GM23338 (cell line): ENCODE measurements at regions not wholly inside any gene's neighbourhood (a gene's known extent, or its start where the extent isn't known, plus 50 kb on each side); places are given as distances from the start of the nearest gene placed in this dataset.

ENCODE experiments used
- ATAC-seq: fragments of 200-7000 bp; cut with Tn5 transposase; 3 replicates; pipeline ENCODE4 v1.9.1; 2020
- DNase-seq: peaks from one replicate; pipeline ENCODE4 v3.0.0-alpha.2; 2015; ENCODE audit warnings: low spot score
- H2AFZ ChIP-seq: fragments of 200-600 bp; sonication (generic); 2 replicates; pipeline ENCODE4 v1.8.0; 2016; ENCODE audit warnings: antibody characterized with exemption, mild to moderate bottlenecking, moderate library complexity
- H3F3A ChIP-seq: fragments of 200-600 bp; sonication (generic); replicated peaks from 2 replicates; pipeline ENCODE4 v1.8.0; 2017; ENCODE audit warnings: antibody characterized with exemption, mixed run types, low read depth
- H3K27ac ChIP-seq: fragments of 200-600 bp; sonication (generic); 2 replicates; pipeline ENCODE4 v1.6.1; 2016; ENCODE audit warnings: low read depth
- H3K27me3 ChIP-seq: fragments of 200-600 bp; sonication (generic); 2 replicates; pipeline ENCODE4 v1.8.0; 2016; ENCODE audit warnings: mild to moderate bottlenecking, mixed run types, moderate library complexity; ENCODE audit not compliant: insufficient read depth
- H3K36me3 ChIP-seq: fragments of 200-600 bp; sonication (generic); 2 replicates; pipeline ENCODE4 v1.8.0; 2016; ENCODE audit warnings: mild to moderate bottlenecking; ENCODE audit not compliant: insufficient read depth
- H3K4me1 ChIP-seq: fragments of 200-600 bp; sonication (generic); 2 replicates; pipeline ENCODE4 v1.8.0; 2016; ENCODE audit warnings: mild to moderate bottlenecking, moderate library complexity; ENCODE audit not compliant: insufficient read depth
- H3K4me2 ChIP-seq: fragments of 200-600 bp; sonication (generic); 2 replicates; pipeline ENCODE4 v1.7.1; 2017; ENCODE audit warnings: mixed run types
- H3K4me3 ChIP-seq: fragments of 200-600 bp; sonication (generic); 2 replicates; pipeline ENCODE4 v1.6.1; 2016; ENCODE audit warnings: mixed run types
- H3K79me2 ChIP-seq: fragments of 200-600 bp; sonication (generic); replicated peaks from 2 replicates; pipeline ENCODE4 v1.8.0; 2017; ENCODE audit warnings: mild to moderate bottlenecking; ENCODE audit not compliant: insufficient read depth
- H3K9me2 ChIP-seq: fragments of 200-600 bp; sonication (generic); 2 replicates; pipeline ENCODE4 v1.8.0; 2017; ENCODE audit not compliant: insufficient read depth
- H4K20me1 ChIP-seq: fragments of 200-600 bp; sonication (generic); replicated peaks from 2 replicates; pipeline ENCODE4 v1.8.0; 2017; ENCODE audit warnings: mild to moderate bottlenecking; ENCODE audit not compliant: insufficient read depth
- H3K27ac Mint-ChIP-seq: 2 replicates; pipeline ENCODE4 v1.8.0; 2020; ENCODE audit warnings: inconsistent platforms, mild to moderate bottlenecking, moderate library complexity, mixed read lengths
- H3K27me3 Mint-ChIP-seq: 3 replicates; pipeline ENCODE4 v1.8.0; 2022; ENCODE audit warnings: low read depth, mild to moderate bottlenecking, moderate library complexity, mixed read lengths, inconsistent platforms; ENCODE audit not compliant: insufficient read depth, poor library complexity
- H3K36me3 Mint-ChIP-seq: 3 replicates; pipeline ENCODE4 v1.8.0; 2021; ENCODE audit warnings: low read depth, mild to moderate bottlenecking, inconsistent platforms, moderate library complexity, mixed read lengths
- H3K4me1 Mint-ChIP-seq: 3 replicates; pipeline ENCODE4 v1.8.0; 2020; ENCODE audit warnings: mild to moderate bottlenecking, inconsistent platforms, mixed read lengths
- H3K4me3 Mint-ChIP-seq: 3 replicates; pipeline ENCODE4 v1.8.0; 2021; ENCODE audit warnings: moderate library complexity, mild to moderate bottlenecking, inconsistent platforms, mixed read lengths
- H3K9me3 Mint-ChIP-seq: 3 replicates; pipeline ENCODE4 v1.8.0; 2020; ENCODE audit warnings: moderate library complexity, mild to moderate bottlenecking, inconsistent platforms, mixed read lengths
- CREB1 ChIP-seq: fragments of 250-450 bp; sonication (Bioruptor Pico); IDR thresholded peaks from 2 replicates; pipeline ENCODE4 v1.5.0; 2020; ENCODE audit warnings: low read depth, mild to moderate bottlenecking, moderate library complexity
- EZH2 ChIP-seq: fragments of 200-600 bp; sonication (generic); IDR thresholded peaks from one replicate; pipeline ENCODE4 v1.8.0; 2017; ENCODE audit warnings: antibody characterized with exemption, mild to moderate bottlenecking, low read depth; ENCODE audit not compliant: unreplicated experiment
- NANOG ChIP-seq: IDR thresholded peaks from 2 replicates; pipeline ENCODE4 v1.6.1; 2016; ENCODE audit warnings: antibody characterized with exemption, borderline replicate concordance
- ZNF114 ChIP-seq: fragments of 250-450 bp; sonication (Bioruptor Pico); IDR thresholded peaks from 2 replicates; pipeline ENCODE4 v1.5.0; 2020; ENCODE audit warnings: mild to moderate bottlenecking, moderate library complexity
- ZNF331 ChIP-seq: fragments of 250-450 bp; sonication (Bioruptor Pico); IDR thresholded peaks from 2 replicates; pipeline ENCODE4 v1.5.0; 2020; ENCODE audit warnings: low read depth, mild to moderate bottlenecking, moderate library complexity
- ZNF462 ChIP-seq: fragments of 250-450 bp; sonication (Bioruptor Pico); IDR thresholded peaks from 2 replicates; pipeline ENCODE4 v1.5.0; 2020; ENCODE audit warnings: mild to moderate bottlenecking, moderate library complexity
- TF ChIP-seq, protein P1 (sequence below), 2 experiments: fragments of 200-600 bp in 1 of 2; sonication (generic) in 1 of 2; conservative IDR thresholded peaks; 2 replicates each; pipeline versions ENCODE4 v1.5.1 to v1.6.1; 2016 to 2017; ENCODE audit warnings: antibody characterized with exemption in 2 of 2, low read depth in 2 of 2, mild to moderate bottlenecking in 2 of 2, moderate library complexity in 1 of 2
- TF ChIP-seq, protein P2 (sequence below): IDR thresholded peaks from one replicate; pipeline ENCODE4 v1.6.1; 2018; ENCODE audit warnings: antibody characterized with exemption; ENCODE audit not compliant: unreplicated experiment

- no peak for TF ChIP-seq ZNF462 (CRISPR knock-in tag)
Measured at GRCh38 chr16:65295527-65295926, 173.7 kb upstream of the CDH11 start (continued).

DNA sequence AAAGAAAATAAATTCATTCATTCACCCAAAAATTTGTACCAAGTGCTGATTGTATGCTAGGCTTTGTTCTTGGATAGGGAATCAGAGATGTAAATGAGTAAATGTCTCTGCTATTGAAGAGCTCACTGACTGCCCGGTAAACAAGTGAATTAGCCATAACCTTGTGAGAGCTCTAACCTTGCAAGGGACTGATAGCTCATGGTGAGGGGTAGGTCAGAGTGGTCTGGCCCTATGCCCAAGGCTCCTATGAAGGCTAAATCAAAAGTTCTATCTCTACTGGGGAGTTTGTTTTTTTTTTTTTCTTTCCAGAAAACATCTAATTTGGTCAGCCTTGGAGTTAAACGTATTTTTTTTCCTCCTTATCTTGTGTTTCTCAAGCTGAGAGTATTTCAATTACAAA lies 172.8 kb upstream of the CDH11 start:
- no peaks in the 10 kb centered on the region for H3F3A ChIP-seq
- no peaks in the 10 kb centered on the region for H3K36me3 ChIP-seq
- H3K36me3 Mint-ChIP-seq = no peaks in the 10 kb centered on the region
- no peak overlapping the region for H3K27ac ChIP-seq
- H3K27me3 Mint-ChIP-seq = peaks cover 5% of the 10 kb centered on the region
- H3K4me1 Mint-ChIP-seq = peaks cover 17% of the 10 kb centered on the region
- H3K27me3 ChIP-seq = no peaks in the 10 kb centered on the region
- H3K4me2 ChIP-seq = no peak overlapping the region
- H3K9me3 Mint-ChIP-seq = no peaks in the 10 kb centered on the region
- peaks cover 17% of the 10 kb centered on the region for H3K4me1 ChIP-seq
- H2AFZ ChIP-seq = no peak overlapping the region
- H3K79me2 ChIP-seq = no peaks in the 10 kb centered on the region
- H3K4me3 ChIP-seq = no peak overlapping the region
- H3K9me2 ChIP-seq = peaks cover 17% of the 10 kb centered on the region
- no peaks in the 10 kb centered on the region for H4K20me1 ChIP-seq
- TF ChIP-seq ZNF114 = no peak
- TF ChIP-seq NANOG = no peak
- no peak for TF ChIP-seq ZNF331
- no peak; the same call in 2 of the 3 replicates for ATAC-seq
- no peak overlapping the region for H3K4me3 Mint-ChIP-seq
- H3K27ac Mint-ChIP-seq = no peak overlapping the region
- no peak for DNase-seq

DNA sequence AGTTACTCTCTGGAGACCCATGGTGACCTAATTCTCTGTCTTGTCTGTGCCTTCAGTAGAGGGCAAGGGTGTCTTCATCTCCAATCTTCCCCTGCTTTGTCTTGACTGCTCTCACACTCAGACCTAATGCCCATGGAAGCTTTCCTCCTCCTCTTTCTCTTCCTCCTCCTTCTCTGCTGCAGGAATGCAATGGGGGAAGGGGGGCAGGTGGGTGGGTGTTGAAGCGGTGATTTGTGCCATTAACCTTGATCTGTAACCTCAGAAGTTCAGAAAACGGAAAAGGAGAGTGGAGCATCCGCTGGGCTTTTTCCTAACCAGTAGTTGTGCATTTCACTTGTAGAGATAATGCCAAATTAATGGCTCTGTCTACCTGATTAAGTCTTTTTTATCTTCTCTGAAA lies 172.3 kb upstream of the CDH11 start:
- no peaks in the 10 kb centered on the region for H3K36me3 Mint-ChIP-seq
- no peak overlapping the region; the same call in 1 of the 2 replicates for H3K27ac Mint-ChIP-seq
- TF ChIP-seq, protein P1, sequence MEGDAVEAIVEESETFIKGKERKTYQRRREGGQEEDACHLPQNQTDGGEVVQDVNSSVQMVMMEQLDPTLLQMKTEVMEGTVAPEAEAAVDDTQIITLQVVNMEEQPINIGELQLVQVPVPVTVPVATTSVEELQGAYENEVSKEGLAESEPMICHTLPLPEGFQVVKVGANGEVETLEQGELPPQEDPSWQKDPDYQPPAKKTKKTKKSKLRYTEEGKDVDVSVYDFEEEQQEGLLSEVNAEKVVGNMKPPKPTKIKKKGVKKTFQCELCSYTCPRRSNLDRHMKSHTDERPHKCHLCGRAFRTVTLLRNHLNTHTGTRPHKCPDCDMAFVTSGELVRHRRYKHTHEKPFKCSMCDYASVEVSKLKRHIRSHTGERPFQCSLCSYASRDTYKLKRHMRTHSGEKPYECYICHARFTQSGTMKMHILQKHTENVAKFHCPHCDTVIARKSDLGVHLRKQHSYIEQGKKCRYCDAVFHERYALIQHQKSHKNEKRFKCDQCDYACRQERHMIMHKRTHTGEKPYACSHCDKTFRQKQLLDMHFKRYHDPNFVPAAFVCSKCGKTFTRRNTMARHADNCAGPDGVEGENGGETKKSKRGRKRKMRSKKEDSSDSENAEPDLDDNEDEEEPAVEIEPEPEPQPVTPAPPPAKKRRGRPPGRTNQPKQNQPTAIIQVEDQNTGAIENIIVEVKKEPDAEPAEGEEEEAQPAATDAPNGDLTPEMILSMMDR (conservative IDR thresholded peaks at IDR 0.05; ENCODE audit: low read depth in 2 of 2) = no peak
- TF ChIP-seq CREB1 (no peak), NANOG (no peak), EZH2 (no peak), ZNF331 (no peak), ZNF114 (no peak)
- TF ChIP-seq, protein P2, sequence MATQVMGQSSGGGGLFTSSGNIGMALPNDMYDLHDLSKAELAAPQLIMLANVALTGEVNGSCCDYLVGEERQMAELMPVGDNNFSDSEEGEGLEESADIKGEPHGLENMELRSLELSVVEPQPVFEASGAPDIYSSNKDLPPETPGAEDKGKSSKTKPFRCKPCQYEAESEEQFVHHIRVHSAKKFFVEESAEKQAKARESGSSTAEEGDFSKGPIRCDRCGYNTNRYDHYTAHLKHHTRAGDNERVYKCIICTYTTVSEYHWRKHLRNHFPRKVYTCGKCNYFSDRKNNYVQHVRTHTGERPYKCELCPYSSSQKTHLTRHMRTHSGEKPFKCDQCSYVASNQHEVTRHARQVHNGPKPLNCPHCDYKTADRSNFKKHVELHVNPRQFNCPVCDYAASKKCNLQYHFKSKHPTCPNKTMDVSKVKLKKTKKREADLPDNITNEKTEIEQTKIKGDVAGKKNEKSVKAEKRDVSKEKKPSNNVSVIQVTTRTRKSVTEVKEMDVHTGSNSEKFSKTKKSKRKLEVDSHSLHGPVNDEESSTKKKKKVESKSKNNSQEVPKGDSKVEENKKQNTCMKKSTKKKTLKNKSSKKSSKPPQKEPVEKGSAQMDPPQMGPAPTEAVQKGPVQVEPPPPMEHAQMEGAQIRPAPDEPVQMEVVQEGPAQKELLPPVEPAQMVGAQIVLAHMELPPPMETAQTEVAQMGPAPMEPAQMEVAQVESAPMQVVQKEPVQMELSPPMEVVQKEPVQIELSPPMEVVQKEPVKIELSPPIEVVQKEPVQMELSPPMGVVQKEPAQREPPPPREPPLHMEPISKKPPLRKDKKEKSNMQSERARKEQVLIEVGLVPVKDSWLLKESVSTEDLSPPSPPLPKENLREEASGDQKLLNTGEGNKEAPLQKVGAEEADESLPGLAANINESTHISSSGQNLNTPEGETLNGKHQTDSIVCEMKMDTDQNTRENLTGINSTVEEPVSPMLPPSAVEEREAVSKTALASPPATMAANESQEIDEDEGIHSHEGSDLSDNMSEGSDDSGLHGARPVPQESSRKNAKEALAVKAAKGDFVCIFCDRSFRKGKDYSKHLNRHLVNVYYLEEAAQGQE = no peak

More for the DNA sequence above, 172.3 kb upstream of the CDH11 start:
- ATAC-seq (peak; percentile 39), DNase-seq (no peak)
- H3K9me3 Mint-ChIP-seq = no peaks in the 10 kb centered on the region
- no peak overlapping the region for H3K27ac ChIP-seq
- peaks cover 17% of the 10 kb centered on the region for H3K4me1 Mint-ChIP-seq
- no peak overlapping the region for H3K4me3 Mint-ChIP-seq
- no peak overlapping the region for H3K4me3 ChIP-seq
- H3K4me2 ChIP-seq = no peak overlapping the region
- H2AFZ ChIP-seq = peak overlapping the region; percentile 84; the same call in 1 of the 2 replicates
- no peaks in the 10 kb centered on the region for H4K20me1 ChIP-seq
- peaks cover 17% of the 10 kb centered on the region for H3K4me1 ChIP-seq
- peaks cover 5% of the 10 kb centered on the region for H3K27me3 Mint-ChIP-seq
- H3K36me3 ChIP-seq = no peaks in the 10 kb centered on the region
- H3K79me2 ChIP-seq = no peaks in the 10 kb centered on the region
- peaks cover 17% of the 10 kb centered on the region for H3K9me2 ChIP-seq
- H3F3A ChIP-seq = no peaks in the 10 kb centered on the region
- H3K27me3 ChIP-seq = no peaks in the 10 kb centered on the region
